Activated T-helper 1 cell treated with anti-CD3 and anti-CD28 coated beads, Interleukin-12 subunit alpha, Interleukin-12 subunit beta, Interleukin-2, Interleukin-4 antibody, amounts not matched to agents 30 ng/mL and 10 ng/mL and 1 ng/mL, durations not matched to agents 14 hours and 24 hours and 36 hours (primary cell): ENCODE measurements at regions not wholly inside any gene's neighbourhood (a gene's known extent, or its start where the extent isn't known, plus 50 kb on each side); places are given as distances from the start of the nearest gene placed in this dataset.
"Not testable (repeated sequence)": the region's sequence is repeated elsewhere in the genome, so short reads cannot be mapped to it uniquely, and the experiment has no call there.

Experiments used
- DNase-seq: peaks from one replicate; pipeline ENCODE4 v3.0.0; 2021; ENCODE audit warnings: low spot score
- H3K27ac Mint-ChIP-seq: one replicate; pipeline ENCODE4 v1.8.0; 2021; ENCODE audit warnings: mild to moderate bottlenecking, mixed read lengths
- H3K27me3 Mint-ChIP-seq: one replicate; pipeline ENCODE4 v1.8.0; 2022; ENCODE audit warnings: mild to moderate bottlenecking, moderate library complexity, mixed read lengths; ENCODE audit not compliant: insufficient read depth
- H3K36me3 Mint-ChIP-seq: one replicate; pipeline ENCODE4 v1.8.0; 2021; ENCODE audit warnings: low read depth, mixed read lengths
- H3K4me1 Mint-ChIP-seq: one replicate; pipeline ENCODE4 v1.8.0; 2021; ENCODE audit warnings: low read depth, mixed read lengths
- H3K4me3 Mint-ChIP-seq: one replicate; pipeline ENCODE4 v1.8.0; 2021; ENCODE audit warnings: mild to moderate bottlenecking, moderate library complexity, mixed read lengths
- H3K9me3 Mint-ChIP-seq: one replicate; pipeline ENCODE4 v1.8.0; 2021; ENCODE audit warnings: mixed read lengths
- intact Hi-C: fragments of 100-400 bp; cut with micrococcal nuclease; formaldehyde crosslinking; loops from one replicate; pipeline ENCODE4 v1.15.1; 2024

DNA sequence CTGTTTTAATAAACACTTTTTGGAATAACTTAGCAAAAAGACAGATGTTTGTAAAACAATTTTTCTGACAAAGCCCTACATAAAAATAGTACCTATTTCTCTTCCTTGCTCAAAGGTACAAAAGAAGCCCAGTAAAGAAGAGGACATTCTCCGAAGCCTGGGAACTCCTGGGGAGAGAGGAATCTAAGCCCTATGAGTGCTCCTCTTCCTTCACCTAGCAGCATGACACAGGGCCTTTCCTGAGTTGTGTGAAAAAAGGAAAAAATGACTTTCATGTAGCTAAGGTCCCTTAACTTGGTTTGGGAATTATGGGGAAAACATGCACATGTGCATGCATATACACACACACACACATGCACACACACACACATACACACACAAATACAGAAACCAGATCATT, 586.9 kb downstream of the TMA16 start:
- Mint-ChIP-seq H3K27ac (no peak overlapping the region), H3K27me3 (no peaks in the 10 kb centered on the region), H3K4me3 (no peak overlapping the region), H3K9me3 (no peaks in the 10 kb centered on the region), H3K4me1 (no peaks in the 10 kb centered on the region), H3K36me3 (no peaks in the 10 kb centered on the region)
- intact Hi-C loops = no loop called here
- no peak for DNase-seq

DNA sequence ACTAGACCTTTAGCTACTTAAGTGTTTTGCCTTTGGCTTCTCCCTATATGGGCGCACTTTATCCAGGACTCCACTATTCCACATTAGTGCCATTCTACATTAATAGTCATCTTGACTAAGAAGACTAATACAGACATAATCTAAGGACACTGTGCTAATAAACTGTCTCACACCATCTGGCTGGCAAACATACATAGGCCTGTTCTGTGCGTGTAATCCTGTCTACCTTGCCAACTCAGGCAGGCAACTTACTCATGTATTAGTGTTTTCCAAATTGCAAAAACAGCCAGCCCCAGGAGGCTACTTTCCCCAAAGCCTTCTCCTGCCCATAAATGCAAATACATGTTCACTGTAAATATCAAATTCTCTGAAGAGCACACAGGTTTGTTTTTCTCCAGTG, 587.3 kb downstream of the TMA16 start:
- Mint-ChIP-seq H3K4me1 (no peaks in the 10 kb centered on the region), H3K4me3 (no peak overlapping the region), H3K27me3 (no peaks in the 10 kb centered on the region), H3K27ac (no peak overlapping the region), H3K36me3 (no peaks in the 10 kb centered on the region), H3K9me3 (no peaks in the 10 kb centered on the region)
- DNase-seq = no peak
- intact Hi-C loops = no loop called here

DNA sequence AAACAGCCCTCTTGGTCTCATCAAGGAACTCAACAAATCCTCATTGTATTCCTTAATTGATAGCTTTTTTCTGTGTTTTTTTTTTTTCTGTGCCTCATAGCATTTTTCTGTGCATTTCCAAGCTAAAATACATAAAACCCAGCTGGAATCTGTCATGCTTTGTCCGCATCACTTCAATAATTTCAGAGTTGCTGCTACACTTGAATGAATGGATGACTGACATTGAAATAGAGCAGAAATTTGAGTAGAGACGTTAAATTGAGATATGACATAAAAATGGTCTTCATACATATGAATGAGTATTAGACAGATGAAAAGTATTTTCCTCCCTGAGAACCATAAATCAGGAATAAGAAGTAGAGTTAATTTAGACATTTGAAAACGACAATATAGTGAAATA, 593.2 kb downstream of the TMA16 start:
- intact Hi-C loops = no loop called here
- Mint-ChIP-seq H3K9me3 (no peaks in the 10 kb centered on the region), H3K4me1 (no peaks in the 10 kb centered on the region), H3K4me3 (no peak overlapping the region), H3K27ac (no peak overlapping the region), H3K27me3 (no peaks in the 10 kb centered on the region), H3K36me3 (no peaks in the 10 kb centered on the region)
- DNase-seq = no peak

DNA sequence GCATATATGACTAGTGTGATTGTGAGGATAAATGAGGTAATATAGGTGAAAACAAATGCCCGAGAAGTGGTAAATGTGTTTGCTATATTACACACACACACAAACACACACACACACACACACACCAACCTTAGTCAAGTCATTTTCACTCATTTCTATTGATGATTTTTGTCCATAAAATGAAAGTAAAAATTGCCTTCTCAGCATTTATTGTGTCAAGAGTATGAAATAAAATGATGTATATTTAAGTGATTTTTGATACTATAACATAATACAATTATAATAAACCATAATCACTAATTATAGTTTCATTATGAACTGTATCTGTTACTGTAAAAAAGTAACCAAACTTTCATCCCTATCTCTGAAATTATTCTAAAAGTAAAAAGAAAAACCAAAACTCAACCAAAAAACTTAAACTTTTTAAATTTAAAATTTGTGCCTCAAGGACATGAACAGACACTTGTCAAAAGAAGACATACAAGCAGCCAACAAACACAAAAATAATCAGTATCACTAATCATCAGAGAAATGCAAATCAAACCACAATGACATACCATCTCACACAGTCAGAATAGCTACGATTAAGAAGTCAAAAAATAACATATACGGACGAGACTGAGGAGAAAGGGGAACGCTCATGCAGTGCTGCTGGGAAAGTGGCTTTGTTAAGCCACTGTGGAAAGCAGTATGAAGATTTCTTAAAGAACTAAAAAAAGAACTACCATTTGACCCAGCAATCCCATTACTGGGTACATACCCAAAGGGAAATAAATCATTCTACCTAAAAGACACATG, 601.0 kb downstream of the TMA16 start:
- Mint-ChIP-seq H3K4me3 (no peak overlapping the region), H3K27ac (no peak overlapping the region), H3K27me3 (no peaks in the 10 kb centered on the region), H3K9me3 (no peaks in the 10 kb centered on the region), H3K36me3 (no peaks in the 10 kb centered on the region), H3K4me1 (no peaks in the 10 kb centered on the region)
- no peak for DNase-seq
- intact Hi-C loops = no loop called here

DNA sequence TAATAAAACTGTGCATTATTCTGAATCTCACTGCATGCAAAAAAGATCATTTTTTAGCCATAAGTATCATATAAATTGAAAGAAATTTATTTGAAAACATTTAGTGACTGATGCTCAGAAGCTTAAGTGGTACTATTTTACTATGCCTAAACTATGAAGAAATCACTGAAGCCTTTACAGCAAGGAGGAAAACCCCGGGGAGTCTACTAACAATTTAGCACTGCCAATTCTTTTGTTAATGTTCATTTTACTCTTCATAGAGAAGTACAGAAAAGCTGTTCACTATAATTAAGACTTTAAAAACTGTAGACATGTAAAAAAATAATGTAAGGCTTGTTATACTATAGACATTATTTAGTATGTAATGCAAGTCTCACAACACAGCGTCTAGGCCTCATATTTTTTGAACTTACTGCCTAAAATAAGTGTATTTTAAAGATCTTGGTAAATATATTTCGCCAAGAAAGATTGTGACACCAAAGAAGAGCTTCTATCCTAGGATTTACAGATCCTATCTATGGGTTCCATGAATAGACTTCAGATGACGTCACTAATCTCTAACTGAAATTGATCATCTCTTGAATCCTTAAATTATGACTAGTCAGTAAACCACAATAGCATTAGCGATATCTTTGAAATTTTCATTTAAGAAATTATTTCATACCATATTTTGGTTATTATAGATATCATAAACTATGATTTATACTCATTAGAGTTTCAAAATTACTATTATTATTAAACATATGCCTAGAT, 602.5 kb downstream of the TMA16 start:
- Mint-ChIP-seq H3K4me1 (no peaks in the 10 kb centered on the region), H3K9me3 (no peaks in the 10 kb centered on the region), H3K27me3 (no peaks in the 10 kb centered on the region), H3K36me3 (no peaks in the 10 kb centered on the region), H3K4me3 (no peak overlapping the region), H3K27ac (no peak overlapping the region)
- intact Hi-C loops = no loop called here
- DNase-seq = no peak

DNA sequence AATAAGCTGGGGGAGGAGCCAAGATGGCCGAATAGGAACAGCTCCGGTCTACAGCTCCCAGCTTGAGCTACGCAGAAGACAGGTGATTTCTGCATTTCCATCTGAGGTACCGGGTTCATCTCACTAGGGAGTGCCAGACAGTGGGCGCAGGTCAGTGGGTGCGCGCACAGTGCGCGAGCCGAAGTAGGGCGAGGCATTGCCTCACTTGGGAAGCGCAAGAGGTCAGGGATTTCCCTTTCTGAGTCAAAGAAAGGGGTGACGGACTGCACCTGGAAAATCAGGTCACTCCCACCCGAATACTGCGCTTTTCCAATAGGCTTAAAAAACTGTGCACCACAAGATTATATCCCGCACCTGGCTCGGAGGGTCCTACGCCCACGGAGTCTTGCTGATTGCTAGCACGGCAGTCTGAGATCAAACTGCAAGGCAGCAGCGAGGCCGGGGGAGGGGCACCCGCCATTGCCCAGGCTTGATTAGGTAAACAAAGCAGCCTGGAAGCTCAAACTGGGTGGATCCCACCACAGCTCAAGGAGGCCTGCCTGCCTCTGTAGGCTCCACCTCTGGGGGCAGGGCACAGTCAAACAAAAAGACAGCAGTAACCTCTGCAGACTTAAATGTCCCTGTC, 606.4 kb downstream of the TMA16 start:
- H3K27ac Mint-ChIP-seq, DNase-seq, intact Hi-C loops, H3K27me3 Mint-ChIP-seq, H3K9me3 Mint-ChIP-seq, H3K4me3 Mint-ChIP-seq, H3K4me1 Mint-ChIP-seq, H3K36me3 Mint-ChIP-seq: not testable (repeated sequence)

DNA sequence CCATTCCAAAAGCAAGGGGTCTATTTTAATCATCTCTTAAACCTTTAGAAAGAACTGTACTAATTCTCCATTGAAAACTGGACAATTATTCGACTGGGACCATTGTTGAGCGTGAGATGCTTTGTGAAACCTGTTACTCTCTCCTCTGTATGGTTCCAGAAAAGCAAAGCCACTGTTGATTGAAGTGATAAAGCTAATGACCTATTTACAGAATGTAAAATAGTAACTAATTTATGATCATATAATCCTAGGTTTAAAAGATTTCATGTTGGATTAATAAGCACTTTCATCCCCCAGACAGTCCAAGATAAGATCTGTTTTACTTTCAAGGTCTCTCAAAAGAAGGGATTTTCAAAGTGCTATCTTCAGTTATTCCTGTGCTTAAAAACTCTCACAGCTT, 614.5 kb downstream of the TMA16 start:
- Mint-ChIP-seq H3K27ac (no peak overlapping the region), H3K36me3 (no peaks in the 10 kb centered on the region), H3K9me3 (no peaks in the 10 kb centered on the region), H3K4me3 (no peak overlapping the region), H3K27me3 (no peaks in the 10 kb centered on the region), H3K4me1 (no peaks in the 10 kb centered on the region)
- DNase-seq = no peak
- intact Hi-C loops = no loop called here

DNA sequence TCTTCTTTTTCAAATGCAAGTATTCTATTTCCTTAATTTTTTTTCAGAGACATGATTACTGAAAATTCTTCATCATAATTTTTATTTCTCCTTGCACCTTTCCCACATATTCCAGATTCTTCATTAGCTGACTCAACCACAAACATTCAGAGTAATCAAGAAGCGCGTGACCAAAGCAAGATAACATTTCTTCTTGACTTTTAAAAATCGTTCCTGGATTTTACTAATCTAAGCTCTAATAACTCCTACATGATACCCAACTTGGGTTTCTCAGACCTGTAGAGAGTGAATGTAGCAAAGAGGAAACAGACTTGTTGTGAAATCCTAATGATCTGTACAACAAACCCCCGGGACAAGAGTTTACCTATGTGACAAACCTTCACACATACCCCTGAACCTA, 615.0 kb downstream of the TMA16 start:
- H3K27me3 Mint-ChIP-seq = no peaks in the 10 kb centered on the region
- no peaks in the 10 kb centered on the region for H3K9me3 Mint-ChIP-seq
- no peak overlapping the region for H3K27ac Mint-ChIP-seq
- no peak overlapping the region for H3K4me3 Mint-ChIP-seq
- no peak for DNase-seq
- H3K36me3 Mint-ChIP-seq = no peaks in the 10 kb centered on the region
- H3K4me1 Mint-ChIP-seq = no peaks in the 10 kb centered on the region
- intact Hi-C loops = no loop called here

DNA sequence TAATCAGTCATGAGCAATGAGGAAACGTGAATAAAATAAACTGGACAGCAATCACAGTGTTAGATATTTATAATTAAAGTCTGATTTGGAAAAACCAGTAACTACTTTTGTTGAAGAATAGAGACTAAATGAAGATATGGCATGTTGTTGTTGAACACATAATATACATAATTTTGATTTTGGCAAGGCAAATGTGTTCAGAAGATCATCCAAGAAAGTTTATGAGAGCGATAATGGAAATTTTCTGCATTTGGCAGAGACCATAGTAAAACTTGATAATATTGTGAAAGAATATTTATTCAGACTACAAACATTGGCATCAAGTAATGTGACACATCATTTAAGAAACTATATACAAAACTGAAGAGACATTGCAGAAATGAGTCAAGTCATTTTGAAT, 620.7 kb downstream of the TMA16 start:
- Mint-ChIP-seq H3K27me3 (no peaks in the 10 kb centered on the region), H3K27ac (no peak overlapping the region), H3K4me1 (no peaks in the 10 kb centered on the region), H3K9me3 (no peaks in the 10 kb centered on the region), H3K4me3 (no peak overlapping the region), H3K36me3 (no peaks in the 10 kb centered on the region)
- no peak for DNase-seq
- intact Hi-C loops = no loop called here

DNA sequence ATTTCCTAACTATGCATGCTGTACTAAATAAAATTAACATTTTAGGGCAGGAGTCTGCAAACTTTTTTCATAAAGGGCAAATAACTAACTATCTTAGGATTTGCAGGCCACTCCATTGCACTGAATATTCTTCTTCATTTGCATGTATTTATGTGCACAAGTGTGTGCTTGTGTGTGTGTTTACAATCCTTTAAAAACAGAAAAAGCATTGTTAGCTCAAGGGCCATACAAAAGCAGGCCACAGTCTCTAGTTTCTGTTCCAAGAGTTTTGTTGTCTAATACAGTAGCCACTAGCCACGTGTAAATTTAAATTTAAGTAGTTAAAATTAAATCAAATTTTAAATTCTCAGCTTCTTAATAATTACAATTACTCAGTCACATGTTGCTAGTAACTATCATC, 621.8 kb downstream of the TMA16 start:
- no peak overlapping the region for H3K27ac Mint-ChIP-seq
- no peaks in the 10 kb centered on the region for H3K27me3 Mint-ChIP-seq
- no peaks in the 10 kb centered on the region for H3K4me1 Mint-ChIP-seq
- no peaks in the 10 kb centered on the region for H3K36me3 Mint-ChIP-seq
- intact Hi-C loops = no loop called here
- H3K9me3 Mint-ChIP-seq = no peaks in the 10 kb centered on the region
- no peak overlapping the region for H3K4me3 Mint-ChIP-seq
- no peak for DNase-seq

DNA sequence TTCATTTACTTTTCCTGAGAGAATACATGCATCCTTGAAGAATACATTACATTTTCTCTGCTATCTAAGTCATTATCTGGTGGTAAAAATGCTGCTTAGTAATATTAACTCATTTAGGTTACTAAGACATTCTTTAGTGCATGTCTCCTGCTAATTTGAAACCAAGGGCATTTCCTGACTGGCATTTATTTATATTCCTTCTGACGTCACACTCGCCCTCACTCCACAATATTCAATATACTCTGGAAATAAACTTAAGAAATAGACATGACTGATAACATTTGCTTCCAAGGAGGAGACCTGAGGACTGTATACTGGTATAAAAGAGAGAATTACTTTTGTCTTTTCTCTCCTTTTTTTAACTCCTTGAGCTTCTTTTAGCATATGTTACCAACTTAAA, 619.5 kb upstream of the SMIM31 start:
- intact Hi-C loops = no loop called here

DNA sequence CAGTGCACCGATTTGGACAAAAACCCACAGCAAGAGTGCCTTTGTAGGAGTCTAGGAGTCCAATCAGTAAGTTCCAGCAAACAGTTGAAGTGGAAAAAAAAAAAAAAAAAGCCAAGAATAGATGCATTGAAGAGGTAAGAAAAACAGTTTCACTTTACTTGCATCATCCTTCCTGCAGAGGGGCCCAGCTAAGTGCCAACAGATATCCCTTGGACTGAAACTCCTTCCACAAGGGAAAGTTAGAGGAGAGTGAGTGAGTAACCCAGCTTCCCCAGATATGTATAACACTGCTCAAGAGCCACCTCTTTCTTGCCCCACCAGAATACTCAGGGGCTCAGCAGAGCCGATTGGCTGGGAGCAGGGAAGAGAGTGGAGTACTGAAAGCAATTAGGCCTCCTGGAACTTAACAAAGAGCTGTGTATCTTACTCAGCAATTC, 617.7 kb upstream of the SMIM31 start:
- Mint-ChIP-seq H3K27ac (no peak overlapping the region), H3K36me3 (no peaks in the 10 kb centered on the region), H3K4me1 (no peaks in the 10 kb centered on the region)

More for the DNA sequence above, 619.5 kb upstream of the SMIM31 start:
- Mint-ChIP-seq H3K27ac (no peak overlapping the region), H3K4me3 (no peak overlapping the region), H3K9me3 (no peaks in the 10 kb centered on the region), H3K36me3 (no peaks in the 10 kb centered on the region), H3K27me3 (no peaks in the 10 kb centered on the region), H3K4me1 (no peaks in the 10 kb centered on the region)
- no peak for DNase-seq

DNA sequence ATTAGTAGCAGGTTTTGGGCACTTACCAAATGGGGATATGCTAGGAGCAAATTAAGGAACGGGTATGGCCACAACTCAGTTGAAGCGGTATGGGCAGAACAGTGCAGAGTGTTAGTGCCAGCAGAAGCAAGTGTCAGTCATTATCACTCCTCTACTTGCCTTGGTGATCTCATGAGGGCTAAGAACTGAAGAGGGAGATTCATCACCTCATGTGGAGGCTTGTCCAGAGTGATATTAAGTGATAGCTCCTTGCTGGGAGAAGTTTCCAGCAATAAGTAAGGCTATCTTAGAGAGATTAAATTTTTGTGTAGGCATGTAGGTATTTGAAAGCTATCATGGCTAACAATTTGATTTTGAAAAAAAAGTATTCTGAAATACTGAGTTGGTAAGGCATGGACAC, 615.4 kb upstream of the SMIM31 start:
- Mint-ChIP-seq H3K4me3 (no peak overlapping the region), H3K36me3 (no peaks in the 10 kb centered on the region), H3K4me1 (no peaks in the 10 kb centered on the region), H3K9me3 (peaks cover 4% of the 10 kb centered on the region), H3K27me3 (no peaks in the 10 kb centered on the region), H3K27ac (no peak overlapping the region)
- intact Hi-C loops = no loop called here
- no peak for DNase-seq

More for the DNA sequence above, 617.7 kb upstream of the SMIM31 start:
- H3K27me3 Mint-ChIP-seq = no peaks in the 10 kb centered on the region
- no peak for DNase-seq
- peaks cover 1% of the 10 kb centered on the region for H3K9me3 Mint-ChIP-seq
- intact Hi-C loops = no loop called here
- no peak overlapping the region for H3K4me3 Mint-ChIP-seq
